HCT116 (cell line): ENCODE measurements at regions not wholly inside any gene's neighbourhood (a gene's known extent, or its start where the extent isn't known, plus 50 kb on each side); places are given as distances from the start of the nearest gene placed in this dataset.

Source experiments
- ATAC-seq: fragments of 200-7000 bp; cut with Tn5 transposase; 2 replicates; pipeline ENCODE4 v1.9.1; 2020; ENCODE audit warnings: mild to moderate bottlenecking, moderate library complexity
- BruUV-seq: library from RNA; stranded (reverse); fragments of 400-500 nt; replicated peaks from 2 replicates; lab custom pipeline; 2021; lab: Mats Ljungman, UMichigan
- CTCF ChIA-PET: fragments of 300-600 bp; sonication (Branson Sonifier 250); formaldehyde crosslinking; loops from one replicate; lab custom pipeline; 2021; ENCODE audit warnings: antibody characterized with exemption; lab: Charles Lee
- POLR2A ChIA-PET: fragments of 300-600, 350-600 bp; sonication (Branson Sonifier 250); formaldehyde crosslinking; loops from one replicate; lab custom pipeline; 2021; ENCODE audit warnings: antibody characterized with exemption; lab: Charles Lee
- RAD21 ChIA-PET, 2 experiments: fragments of 300-600 bp; sonication (Branson Sonifier 250); formaldehyde crosslinking; loops; one replicate each; lab custom pipeline; 2023; ENCODE audit warnings: low total read pairs in 2 of 2; ENCODE audit not compliant: uncharacterized antibody in 2 of 2, unreplicated experiment in 2 of 2, low non-redundant PET in 1 of 2; lab: Charles Lee
- DNase-seq: peaks from one replicate; pipeline ENCODE4 v3.0.0-alpha.2; 2010; ENCODE audit warnings: low read depth, low spot score
- H2AFZ ChIP-seq: fragments of 200-600 bp; shearing (Covaris generic), sonication (generic); 2 replicates; pipeline ENCODE4 v1.6.1; 2017; ENCODE audit warnings: low read depth, mixed run types, mixed read lengths, antibody characterized with exemption, low read length; ENCODE audit not compliant: poor library complexity, severe bottlenecking
- H3K27ac ChIP-seq: 2 replicates; pipeline ENCODE4 v1.5.1; 2012; ENCODE audit warnings: low read depth, low read length
- H3K27me3 ChIP-seq: fragments of 200-600 bp; sonication (generic); 2 replicates; pipeline ENCODE4 v1.6.1; 2016; ENCODE audit warnings: mixed run types, low read length, mixed read lengths; ENCODE audit not compliant: insufficient read depth
- H3K36me3 ChIP-seq, 2 experiments: fragments of 200-500 bp in 1 of 2; fragments of 200-600 bp in 1 of 2; sonication (Bioruptor generic) in 1 of 2; sonication (generic) in 1 of 2; 2 replicates each; pipeline versions ENCODE4 v1.5.1 to v1.6.1; 2014 to 2016; ENCODE audit warnings: low read length in 2 of 2, inconsistent platforms in 1 of 2, mixed read lengths in 1 of 2, mixed run types in 1 of 2; ENCODE audit not compliant: insufficient read depth in 2 of 2, control insufficient read depth in 1 of 2
- H3K4me1 ChIP-seq, 2 experiments: fragments of 200-600 bp in 1 of 2; sonication (generic) in 1 of 2; 2 replicates each; pipeline versions ENCODE4 v1.5.1 to v1.6.1; 2012 to 2017; ENCODE audit warnings: low read length in 2 of 2, inconsistent platforms in 1 of 2, mild to moderate bottlenecking in 1 of 2, mixed read lengths in 1 of 2, mixed run types in 1 of 2, moderate library complexity in 1 of 2; ENCODE audit not compliant: insufficient read depth in 2 of 2, control insufficient read depth in 1 of 2
- H3K4me2 ChIP-seq: fragments of 200-600 bp; sonication (generic); 2 replicates; pipeline ENCODE4 v1.6.1; 2017; ENCODE audit warnings: mixed run types, low read length, mixed read lengths
- H3K4me3 ChIP-seq, 2 experiments: fragments of 200-600 bp in 1 of 2; sonication (generic) in 1 of 2; replicated peaks in 1 of 2; 2 replicates each; pipeline ENCODE4 v1.5.1; 2011 to 2016; ENCODE audit warnings: low read length in 2 of 2, control low read depth in 1 of 2, low read depth in 1 of 2, mild to moderate bottlenecking in 1 of 2, mixed read lengths in 1 of 2, mixed run types in 1 of 2
- H3K79me2 ChIP-seq: fragments of 200-600 bp; sonication (generic); 2 replicates; pipeline ENCODE4 v1.6.1; 2017; ENCODE audit warnings: mild to moderate bottlenecking, mixed run types, low read length, moderate library complexity, mixed read lengths; ENCODE audit not compliant: insufficient read depth
- H3K9ac ChIP-seq: fragments of 200-600 bp; sonication (generic); 2 replicates; pipeline ENCODE4 v1.6.1; 2016; ENCODE audit warnings: low read length, mixed read lengths
- H3K9me2 ChIP-seq: fragments of 200-600 bp; sonication (generic), shearing (Covaris generic); 2 replicates; pipeline ENCODE4 v1.6.1; 2017; ENCODE audit warnings: mixed run types, mild to moderate bottlenecking, moderate library complexity; ENCODE audit not compliant: insufficient read depth
- H3K9me3 ChIP-seq, 2 experiments: fragments of 200-500 bp in 1 of 2; fragments of 200-600 bp in 1 of 2; sonication (Bioruptor generic) in 1 of 2; sonication (generic) in 1 of 2; 2 replicates each; pipeline ENCODE4 v1.6.1; 2014 to 2017; ENCODE audit warnings: low read length in 2 of 2, mixed read lengths in 2 of 2, inconsistent platforms in 1 of 2, low read depth in 1 of 2, mild to moderate bottlenecking in 1 of 2, mixed run types in 1 of 2, moderate library complexity in 1 of 2; ENCODE audit not compliant: control insufficient read depth in 1 of 2, insufficient read depth in 1 of 2
- H4K20me1 ChIP-seq: fragments of 200-600 bp; sonication (generic), shearing (Covaris generic); 2 replicates; pipeline ENCODE4 v1.6.1; 2017; ENCODE audit warnings: mixed run types, mild to moderate bottlenecking, moderate library complexity; ENCODE audit not compliant: insufficient read depth
- ATF3 ChIP-seq: IDR thresholded peaks from 2 replicates; pipeline ENCODE4 v1.6.1; 2012
- CBX3 ChIP-seq: IDR thresholded peaks from 2 replicates; pipeline ENCODE4 v1.6.1; 2012; ENCODE audit warnings: low read depth
- CTCF ChIP-seq, 3 experiments: fragments of 200-600 bp in 1 of 3; sonication (generic) in 1 of 3; IDR thresholded peaks in 2 of 3; conservative IDR thresholded peaks in 1 of 3; 2 replicates each; pipeline ENCODE4 v1.5.1; 2012 to 2017; ENCODE audit warnings: low read depth in 2 of 3, low read length in 2 of 3, antibody characterized with exemption in 1 of 3, borderline replicate concordance in 1 of 3, control low read depth in 1 of 3, mild to moderate bottlenecking in 1 of 3, mixed read lengths in 1 of 3, mixed run types in 1 of 3, moderate library complexity in 1 of 3; ENCODE audit not compliant: insufficient read depth in 1 of 3
- EGR1 ChIP-seq: IDR thresholded peaks from 2 replicates; pipeline ENCODE4 v1.6.1; 2012; ENCODE audit warnings: low read depth
- ELF1 ChIP-seq: IDR thresholded peaks from 2 replicates; pipeline ENCODE4 v1.6.1; 2012; ENCODE audit warnings: low read depth, borderline replicate concordance
- EZH2 ChIP-seq: fragments of 200-600 bp; sonication (generic); IDR thresholded peaks from 2 replicates; pipeline ENCODE4 v1.6.1; 2017; ENCODE audit warnings: antibody characterized with exemption, mixed run types
- EZH2phosphoT487 ChIP-seq: fragments of 200-600 bp; IDR thresholded peaks from 2 replicates; pipeline ENCODE4 v1.6.1; 2018; ENCODE audit warnings: antibody characterized with exemption, borderline replicate concordance
- JUND ChIP-seq: IDR thresholded peaks from 2 replicates; pipeline ENCODE4 v1.6.1; 2012
- MAX ChIP-seq: IDR thresholded peaks from 2 replicates; pipeline ENCODE4 v1.6.1; 2012
- POLR2AphosphoS5 ChIP-seq: IDR thresholded peaks from 2 replicates; pipeline ENCODE4 v1.6.1; 2011; ENCODE audit warnings: mild to moderate bottlenecking, low read depth, low read length, moderate library complexity
- REST ChIP-seq: IDR thresholded peaks from 2 replicates; pipeline ENCODE4 v1.6.1; 2012; ENCODE audit warnings: low read depth
- SIN3A ChIP-seq: IDR thresholded peaks from 2 replicates; pipeline ENCODE4 v1.6.1; 2012; ENCODE audit warnings: low read depth
- SP1 ChIP-seq: IDR thresholded peaks from 2 replicates; pipeline ENCODE4 v1.6.1; 2012; ENCODE audit warnings: low read depth
- SRF ChIP-seq: IDR thresholded peaks from 2 replicates; pipeline ENCODE4 v1.6.1; 2012; ENCODE audit warnings: low read depth
- TCF7L2 ChIP-seq: IDR thresholded peaks from 2 replicates; pipeline ENCODE4 v1.7.0; 2011; ENCODE audit warnings: borderline replicate concordance, inconsistent platforms; ENCODE audit not compliant: insufficient read depth, insufficient read length; ENCODE audit errors: extremely low read depth
- ZBTB33 ChIP-seq: IDR thresholded peaks from 2 replicates; pipeline ENCODE4 v1.6.1; 2011; ENCODE audit warnings: mild to moderate bottlenecking, low read length, moderate library complexity; ENCODE audit not compliant: insufficient replicate concordance; ENCODE audit errors: extremely low read depth
- ZFX ChIP-seq: fragments of 450-650 bp; IDR thresholded peaks from 2 replicates; pipeline ENCODE4 v1.6.1; 2017
- ZNF274 ChIP-seq: fragments of 200-500 bp; sonication (Bioruptor generic); IDR thresholded peaks from 2 replicates; pipeline ENCODE4 v1.6.1; 2014; ENCODE audit warnings: mild to moderate bottlenecking, low read depth, low read length, inconsistent platforms
- intact Hi-C: fragments of 100-400 bp; cut with micrococcal nuclease; formaldehyde crosslinking; loops from 2 replicates; pipeline ENCODE4 v1.10.0; 2022

- Histone ChIP-seq H3K27ac (no peak overlapping the region), H2AFZ (no peak overlapping the region), H3K9ac (no peak overlapping the region), H3K27me3 (peaks cover 8% of the 10 kb centered on the region; the same call in 1 of the 2 replicates), H3K4me1 (peaks cover 0 to 5% of the 10 kb centered on the region in 2 experiments; a peak in 1 of 4 replicates), H3K79me2 (no peaks in the 10 kb centered on the region), H3K4me2 (no peak overlapping the region), H4K20me1 (no peaks in the 10 kb centered on the region), H3K9me2 (no peaks in the 10 kb centered on the region), H3K36me3 (no peaks in the 10 kb centered on the region), H3K9me3 (no peaks in the 10 kb centered on the region), H3K4me3 (no peak overlapping the region)
- ChIA-PET RAD21 (no interaction called here), POLR2A (no interaction called here), CTCF (no interaction called here)
- intact Hi-C loops, result no loop called here
- DNase-seq (no peak), ATAC-seq (no peak)
- TF ChIP-seq TCF7L2 (no peak), SP1 (no peak), MAX (no peak), REST (no peak), EZH2phosphoT487 (no peak), SIN3A (no peak), ZFX (no peak), ATF3 (no peak), ZBTB33 (no peak), ZNF274 (no peak), CBX3 (no peak), ELF1 (no peak), JUND (no peak), SRF (no peak), EZH2 (no peak), POLR2AphosphoS5 (no peak), EGR1 (no peak), CTCF (IDR thresholded peaks at IDR 0.05 in 2 of 3, conservative IDR thresholded peaks at IDR 0.05 in 1 of 3; ENCODE audit: borderline replicate concordance in 1 of 3, insufficient read depth in 1 of 3, low read depth in 2 of 3, low read length in 2 of 3) (no peak)
- no TSS peak for BruUV-seq
Observed at GRCh38 chr20:46787991-46788762, 78.7 kb downstream of the SLC2A10 start.
